Breast epithelium (tissue), 4 donors: ENCODE measurements at regions not wholly inside any gene's neighbourhood (a gene's known extent, or its start where the extent isn't known, plus 50 kb on each side); places are given as distances from the start of the nearest gene placed in this dataset.

Experiments used
- DNase-seq, 2 donors: peaks; one replicate each; pipeline ENCODE4 v3.0.0-alpha.2; 2019; ENCODE audit warnings: low spot score in 2 of 2
- H3K27ac ChIP-seq, 2 donors: fragments of 200-600 bp; sonication (generic) in 1 of 2; one replicate each; pipeline ENCODE4 v1.5.1; 2016 to 2019; ENCODE audit warnings: mild to moderate bottlenecking in 1 of 2
- H3K27me3 ChIP-seq, 2 donors: fragments of 200-600 bp; sonication (generic) in 1 of 2; one replicate each; pipeline versions ENCODE4 v1.5.1 to v1.6.0; 2017 to 2019; ENCODE audit warnings: control low read depth in 1 of 2, mild to moderate bottlenecking in 1 of 2
- H3K36me3 ChIP-seq: fragments of 200-600 bp; one replicate; pipeline ENCODE4 v1.5.1; 2019
- H3K4me1 ChIP-seq, 2 donors: fragments of 200-600 bp; sonication (generic); one replicate each; pipeline ENCODE4 v1.5.1; 2016 to 2019; ENCODE audit warnings: control low read depth in 1 of 2
- H3K4me3 ChIP-seq, 3 donors: fragments of 200-600 bp; sonication (generic); 1 replicate in 2 of 3; 2 replicates in 1 of 3; pipeline ENCODE4 v1.5.1; 2016 to 2019; ENCODE audit warnings: mild to moderate bottlenecking in 3 of 3, moderate library complexity in 2 of 3
- H3K9me3 ChIP-seq, 2 donors: fragments of 200-600 bp; sonication (generic) in 1 of 2; one replicate each; pipeline ENCODE4 v1.5.1; 2016 to 2019; ENCODE audit warnings: control low read depth in 1 of 2
- CTCF ChIP-seq, 3 donors: fragments of 450-650 bp; IDR thresholded peaks; one replicate each; pipeline ENCODE4 v1.5.1; 2016 to 2017; ENCODE audit warnings: antibody characterized with exemption in 3 of 3, mild to moderate bottlenecking in 3 of 3, moderate library complexity in 3 of 3
- POLR2A ChIP-seq: fragments of 450-650 bp; IDR thresholded peaks from one replicate; pipeline ENCODE4 v1.6.1; 2016; ENCODE audit warnings: antibody characterized with exemption, mild to moderate bottlenecking, moderate library complexity
- POLR2AphosphoS5 ChIP-seq, 3 donors: sonication (generic); formaldehyde crosslinking; IDR thresholded peaks; one replicate each; pipeline ENCODE4 v1.6.1; 2017; ENCODE audit warnings: antibody characterized with exemption in 3 of 3
- intact Hi-C: fragments of 100-400 bp; cut with DNase I; formaldehyde crosslinking; loops from one replicate; pipeline ENCODE4 v1.15.1; 2023; ENCODE audit warnings: low total_unique reads

- Histone ChIP-seq H3K4me3 (no peak overlapping the region), H3K9me3 (no peaks in the 10 kb centered on the region), H3K4me1 (no peaks in the 10 kb centered on the region), H3K27me3 (no peaks in the 10 kb centered on the region), H3K36me3 (no peaks in the 10 kb centered on the region), H3K27ac (no peak overlapping the region)
- intact Hi-C loops, result no loop called here
- no peak for DNase-seq
- no peak for TF ChIP-seq POLR2A
- TF ChIP-seq POLR2AphosphoS5 (IDR thresholded peaks at IDR 0.05), result no peak
- no peak for TF ChIP-seq CTCF (IDR thresholded peaks at IDR 0.05)
Observed at GRCh38 chr2:67566285-67566684, 169.2 kb downstream of the ETAA1 start.

DNA sequence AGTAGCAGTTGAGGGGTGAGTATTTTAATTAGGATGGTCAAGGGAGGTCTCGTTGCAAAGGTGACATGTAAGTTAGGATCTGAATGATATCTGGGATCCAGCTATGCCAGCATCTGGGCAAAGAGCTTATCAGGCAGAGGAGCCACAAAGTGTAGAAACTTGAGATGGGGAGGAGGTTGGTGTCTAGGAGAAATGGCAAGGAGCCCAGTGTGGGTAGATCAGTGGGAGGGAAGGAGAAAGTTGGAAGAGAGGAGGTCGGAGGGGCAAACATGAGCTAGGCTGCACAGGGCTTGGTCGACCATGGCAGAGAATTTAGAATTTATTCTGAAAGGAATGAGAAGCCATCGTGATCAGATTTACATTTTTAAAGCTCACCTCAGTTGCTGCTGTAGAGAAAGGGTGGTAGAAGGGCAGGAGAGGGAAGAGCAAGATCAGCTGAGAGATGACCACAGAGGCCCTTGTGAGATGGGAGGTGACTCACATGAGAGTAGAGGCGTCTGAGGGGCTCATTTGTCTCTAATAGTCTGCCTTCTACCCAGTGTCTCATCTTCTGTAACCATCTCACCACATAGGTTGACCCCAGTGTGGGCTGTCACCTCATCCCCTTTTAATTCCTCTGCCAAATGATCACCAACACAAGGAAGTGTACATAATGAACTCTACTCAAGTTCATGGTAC lies 170.0 kb downstream of the ETAA1 start:
- Histone ChIP-seq H3K27me3 (no peaks in the 10 kb centered on the region), H3K4me3 (no peak overlapping the region), H3K36me3 (no peaks in the 10 kb centered on the region), H3K4me1 (no peaks in the 10 kb centered on the region), H3K27ac (no peak overlapping the region), H3K9me3 (no peaks in the 10 kb centered on the region)
- intact Hi-C loops, result no loop called here
- no peak for DNase-seq
- TF ChIP-seq POLR2A, result no peak
- no peak for TF ChIP-seq POLR2AphosphoS5 (IDR thresholded peaks at IDR 0.05)
- no peak for TF ChIP-seq CTCF (IDR thresholded peaks at IDR 0.05)

DNA sequence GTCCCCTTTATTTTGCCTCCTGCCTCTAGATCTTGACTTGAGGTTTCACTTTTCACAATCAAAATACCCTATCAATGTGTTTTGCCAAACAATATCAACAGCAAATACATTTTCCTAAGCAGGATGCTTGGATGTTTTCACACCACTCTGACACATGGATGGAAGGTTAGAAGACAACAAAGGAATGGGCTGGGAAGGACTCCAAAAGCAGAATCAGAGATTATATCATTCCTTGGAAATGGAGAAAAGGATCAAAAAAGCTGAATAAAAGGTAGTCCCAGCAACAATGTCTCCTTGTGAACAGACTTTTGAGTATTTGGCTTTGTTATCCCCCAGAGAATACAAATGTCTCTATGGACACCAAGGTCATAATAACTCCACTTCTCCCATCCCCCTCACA lies 170.8 kb downstream of the ETAA1 start:
- intact Hi-C loops, result no loop called here
- no peaks in the 10 kb centered on the region for H3K36me3 ChIP-seq
- H3K27me3 ChIP-seq, result no peaks in the 10 kb centered on the region
- no peaks in the 10 kb centered on the region for H3K4me1 ChIP-seq
- TF ChIP-seq POLR2A (no peak), POLR2AphosphoS5 (IDR thresholded peaks at IDR 0.05) (no peak), CTCF (IDR thresholded peaks at IDR 0.05) (no peak)
- H3K27ac ChIP-seq, result no peak overlapping the region
- no peak overlapping the region for H3K4me3 ChIP-seq
- H3K9me3 ChIP-seq, result no peaks in the 10 kb centered on the region
- DNase-seq, result no peak

- Histone ChIP-seq H3K36me3 (no peaks in the 10 kb centered on the region), H3K27ac (no peak overlapping the region), H3K4me1 (no peaks in the 10 kb centered on the region), H3K4me3 (no peak overlapping the region), H3K9me3 (no peaks in the 10 kb centered on the region), H3K27me3 (no peaks in the 10 kb centered on the region)
- intact Hi-C loops, result no loop called here
- no peak for DNase-seq
- no peak for TF ChIP-seq POLR2A
- TF ChIP-seq CTCF (IDR thresholded peaks at IDR 0.05), result no peak
- no peak for TF ChIP-seq POLR2AphosphoS5 (IDR thresholded peaks at IDR 0.05)
Observed at GRCh38 chr2:67570611-67571010, 173.5 kb downstream of the ETAA1 start.

GRCh38 chr2:67571785-67572718 lies 174.9 kb downstream of the ETAA1 start:
- no peak for DNase-seq
- H3K27ac ChIP-seq, result no peak overlapping the region
- intact Hi-C loops, result no loop called here
- H3K4me3 ChIP-seq, result no peak overlapping the region
- TF ChIP-seq POLR2A, result no peak
- TF ChIP-seq POLR2AphosphoS5 (IDR thresholded peaks at IDR 0.05), result no peak
- no peak for TF ChIP-seq CTCF (IDR thresholded peaks at IDR 0.05)
- no peaks in the 10 kb centered on the region for H3K4me1 ChIP-seq
- H3K36me3 ChIP-seq, result no peaks in the 10 kb centered on the region
- no peaks in the 10 kb centered on the region for H3K27me3 ChIP-seq
- H3K9me3 ChIP-seq, result no peaks in the 10 kb centered on the region
